SK-N-MC (cell line): ENCODE measurements at regions not wholly inside any gene's neighbourhood (a gene's known extent, or its start where the extent isn't known, plus 50 kb on each side); places are given as distances from the start of the nearest gene placed in this dataset.

Source experiments
- EZH2 ChIP-seq: fragments of 200-600 bp; sonication (generic); IDR thresholded peaks from one replicate; pipeline ENCODE4 v1.6.1; 2017; ENCODE audit warnings: antibody characterized with exemption
- FOXP2 ChIP-seq: optimal IDR thresholded peaks from 2 replicates; pipeline ENCODE3; 2011; ENCODE audit warnings: mild to moderate bottlenecking, moderate library complexity; ENCODE audit not compliant: insufficient read depth; ENCODE audit errors: extremely low read length, control extremely low read depth
- POLR2AphosphoS5 ChIP-seq: IDR thresholded peaks from 2 replicates; pipeline ENCODE4 v1.6.1; 2012; ENCODE audit warnings: mild to moderate bottlenecking, low read depth, low read length, borderline replicate concordance

DNA sequence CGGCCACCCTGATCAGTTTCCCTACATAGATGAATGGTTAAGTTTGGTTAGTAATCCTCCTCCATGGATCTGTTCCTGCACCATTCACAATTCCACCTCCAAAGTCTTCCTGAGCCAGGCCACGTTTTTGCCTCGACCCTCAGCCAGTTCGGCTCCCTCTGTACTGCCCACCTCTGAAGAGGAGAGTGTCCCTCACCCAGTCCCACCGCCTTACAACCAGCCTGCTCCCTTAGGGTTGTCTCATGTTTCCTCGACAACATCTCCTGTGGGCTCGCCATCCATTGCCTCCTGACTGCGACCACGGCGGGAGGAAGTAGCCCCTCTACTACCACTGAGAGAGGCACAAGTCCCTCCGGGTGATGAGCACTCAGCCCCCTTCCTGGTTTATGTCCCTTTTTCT is 338.0 kb upstream of the CNTNAP5 start:
- no peak for TF ChIP-seq POLR2AphosphoS5
- no peak for TF ChIP-seq EZH2
- TF ChIP-seq FOXP2 = no peak
